ENCODE measurements at regions not wholly inside any gene's neighbourhood (a gene's known extent, or its start where the extent isn't known, plus 50 kb on each side); places are given as distances from the start of the nearest gene placed in this dataset.

GRCh38 chr5:62705022-62705421 lies 126.4 kb downstream of the LRRC70 start:
- TF ChIP-seq CTCF (IDR thresholded peaks at IDR 0.05) (no peak), ZFX (IDR thresholded peaks at IDR 0.05; ENCODE audit: borderline replicate concordance) (no peak)

Data from 22Rv1 (cell line).